Right renal cortex interstitium (tissue), 3 donors: ENCODE measurements at regions not wholly inside any gene's neighbourhood (a gene's known extent, or its start where the extent isn't known, plus 50 kb on each side); places are given as distances from the start of the nearest gene placed in this dataset.
"Not testable (repeated sequence)": the region's sequence is repeated elsewhere in the genome, so short reads cannot be mapped to it uniquely, and the experiment has no call there.

Experiments
- DNase-seq, 3 donors: peaks; one replicate each; pipeline ENCODE4 v3.0.0-alpha.2; 2013; ENCODE audit warnings: low read depth in 3 of 3, low spot score in 2 of 3

- no peak for DNase-seq
Observed at GRCh38 chr14:27338012-27338411, 740.2 kb upstream of the NOVA1 start.

GRCh38 chr14:27363036-27363435, 765.2 kb upstream of the NOVA1 start:
- DNase-seq, result not testable (repeated sequence)

- no peak for DNase-seq
Observed at GRCh38 chr14:27366596-27366995, 768.8 kb upstream of the NOVA1 start.

GRCh38 chr14:27367345-27367744, 769.5 kb upstream of the NOVA1 start:
- no peak for DNase-seq

- no peak for DNase-seq
Observed at GRCh38 chr14:27370074-27370473, 772.2 kb upstream of the NOVA1 start.

- DNase-seq, result no peak
Observed at GRCh38 chr14:27370775-27371174, 772.9 kb upstream of the NOVA1 start.

- DNase-seq, result no peak
Observed at GRCh38 chr14:27371209-27371608, 773.4 kb upstream of the NOVA1 start.

GRCh38 chr14:27371868-27372267, 774.0 kb upstream of the NOVA1 start:
- DNase-seq, result no peak

GRCh38 chr14:27372771-27373170, 774.9 kb upstream of the NOVA1 start:
- DNase-seq, result no peak

GRCh38 chr14:27384124-27384523, 786.3 kb upstream of the NOVA1 start:
- no peak for DNase-seq

- no peak for DNase-seq
Observed at GRCh38 chr14:27386391-27386790, 788.6 kb upstream of the NOVA1 start.

- no peak for DNase-seq
Observed at GRCh38 chr14:27387463-27387862, 789.6 kb upstream of the NOVA1 start.

GRCh38 chr14:27389402-27389801, 791.6 kb upstream of the NOVA1 start:
- DNase-seq, result no peak

- DNase-seq, result no peak
Observed at GRCh38 chr14:27390155-27390554, 792.3 kb upstream of the NOVA1 start.

- no peak for DNase-seq
Observed at GRCh38 chr14:27391331-27391730, 793.5 kb upstream of the NOVA1 start.

GRCh38 chr14:27392153-27392552, 794.3 kb upstream of the NOVA1 start:
- no peak for DNase-seq

- no peak for DNase-seq
Observed at GRCh38 chr14:27409944-27410343, 812.1 kb upstream of the NOVA1 start.

GRCh38 chr14:27410981-27411380, 813.1 kb upstream of the NOVA1 start:
- no peak for DNase-seq

GRCh38 chr14:27427796-27428195, 830.0 kb upstream of the NOVA1 start:
- no peak for DNase-seq

GRCh38 chr14:27435923-27436670, 838.3 kb upstream of the NOVA1 start:
- no peak for DNase-seq

- DNase-seq, result no peak
Observed at GRCh38 chr14:27484633-27485032, 886.8 kb upstream of the NOVA1 start.

GRCh38 chr14:27485193-27485592, 887.4 kb upstream of the NOVA1 start:
- DNase-seq, result no peak

- DNase-seq, result no peak
Observed at GRCh38 chr14:27506272-27506671, 908.4 kb upstream of the NOVA1 start.
